Central memory CD8-positive, alpha-beta T cell (primary cell): ENCODE measurements at regions not wholly inside any gene's neighbourhood (a gene's known extent, or its start where the extent isn't known, plus 50 kb on each side); places are given as distances from the start of the nearest gene placed in this dataset.

Source experiments
- ATAC-seq: fragments of 150-1000 bp; cut with Tn5 transposase; replicated peaks from 2 replicates; pipeline ENCODE4 v1.10.0; 2022; ENCODE audit warnings: mild to moderate bottlenecking, moderate FRiP score, moderate number of reproducible peaks; ENCODE audit not compliant: poor library complexity, severe bottlenecking; ENCODE audit errors: extremely low read depth
- DNase-seq, 2 donors: peaks; one replicate each; pipeline ENCODE4 v3.0.0; 2021; ENCODE audit warnings: low spot score in 2 of 2
- H3K27ac Mint-ChIP-seq: one replicate; pipeline ENCODE4 v1.8.0; 2022; ENCODE audit warnings: low read depth, mild to moderate bottlenecking, moderate library complexity, mixed read lengths
- H3K27me3 Mint-ChIP-seq: one replicate; pipeline ENCODE4 v1.8.0; 2022; ENCODE audit warnings: mixed read lengths
- H3K36me3 Mint-ChIP-seq: one replicate; pipeline ENCODE4 v1.8.0; 2022; ENCODE audit warnings: mild to moderate bottlenecking, moderate library complexity, mixed read lengths; ENCODE audit not compliant: insufficient read depth
- H3K4me1 Mint-ChIP-seq: one replicate; pipeline ENCODE4 v1.8.0; 2022; ENCODE audit warnings: mixed read lengths
- H3K4me3 Mint-ChIP-seq: one replicate; pipeline ENCODE4 v1.8.0; 2022; ENCODE audit warnings: mild to moderate bottlenecking, moderate library complexity, mixed read lengths
- H3K9me3 Mint-ChIP-seq: one replicate; pipeline ENCODE4 v1.8.0; 2022; ENCODE audit warnings: mixed read lengths

DNA sequence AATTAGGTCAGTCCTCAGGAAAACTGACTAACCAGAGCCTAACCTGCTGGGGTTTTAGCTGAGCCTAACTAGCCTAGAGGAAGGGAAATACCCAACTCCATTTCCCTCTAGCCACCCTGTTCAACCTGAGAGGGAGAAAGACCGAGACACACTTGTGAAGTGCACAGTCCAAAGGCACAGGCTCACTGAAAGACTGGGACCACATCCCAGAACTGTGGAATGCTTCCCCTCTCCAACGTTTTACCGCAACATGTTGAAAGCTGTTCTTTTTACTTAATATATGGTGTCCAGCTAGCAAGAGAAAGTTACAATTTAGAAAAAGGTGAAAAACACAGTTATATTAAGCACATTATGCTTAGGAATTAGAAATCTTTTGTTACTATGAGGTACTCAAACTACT is 76.8 kb upstream of the SIMC1 start:
- H3K36me3 Mint-ChIP-seq: no peaks in the 10 kb centered on the region
- DNase-seq (no peak), ATAC-seq (no peak)
- no peaks in the 10 kb centered on the region for H3K9me3 Mint-ChIP-seq
- no peak overlapping the region for H3K4me3 Mint-ChIP-seq
- no peaks in the 10 kb centered on the region for H3K4me1 Mint-ChIP-seq
- peaks cover 82% of the 10 kb centered on the region for H3K27me3 Mint-ChIP-seq
- no peak overlapping the region for H3K27ac Mint-ChIP-seq

GRCh38 chr5:176162198-176162597 is 76.0 kb upstream of the SIMC1 start:
- peaks cover 82% of the 10 kb centered on the region for H3K27me3 Mint-ChIP-seq
- H3K4me1 Mint-ChIP-seq: no peaks in the 10 kb centered on the region
- ATAC-seq (no peak), DNase-seq (no peak)
- no peak overlapping the region for H3K4me3 Mint-ChIP-seq
- no peaks in the 10 kb centered on the region for H3K36me3 Mint-ChIP-seq
- H3K9me3 Mint-ChIP-seq: no peaks in the 10 kb centered on the region
- H3K27ac Mint-ChIP-seq: no peak overlapping the region

DNA sequence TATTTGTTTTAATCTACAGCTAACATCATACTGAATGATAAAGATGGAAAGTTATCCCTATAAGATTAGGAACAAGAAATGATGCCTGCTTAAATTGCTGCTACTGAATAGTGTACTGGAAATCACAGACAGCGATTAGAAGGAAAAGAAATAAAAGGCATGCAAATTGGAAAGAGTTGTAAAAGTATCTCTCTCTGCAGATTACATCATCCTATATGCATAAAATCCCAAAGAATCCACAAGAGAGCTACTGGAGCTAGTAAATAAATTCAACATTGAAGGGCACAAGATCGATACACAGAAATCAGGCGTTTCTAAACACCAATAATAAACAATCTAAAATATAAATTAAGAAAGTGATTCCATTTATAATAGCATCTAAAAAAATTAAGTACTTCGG is 75.3 kb upstream of the SIMC1 start:
- ATAC-seq: no peak
- Mint-ChIP-seq H3K9me3 (no peaks in the 10 kb centered on the region), H3K36me3 (no peaks in the 10 kb centered on the region), H3K27ac (no peak overlapping the region), H3K27me3 (peaks cover 79% of the 10 kb centered on the region), H3K4me3 (no peak overlapping the region), H3K4me1 (no peaks in the 10 kb centered on the region)
- no peak for DNase-seq

- Mint-ChIP-seq H3K36me3 (no peaks in the 10 kb centered on the region), H3K4me3 (no peak overlapping the region), H3K27me3 (peaks cover 61% of the 10 kb centered on the region), H3K9me3 (no peaks in the 10 kb centered on the region), H3K4me1 (no peaks in the 10 kb centered on the region), H3K27ac (no peak overlapping the region)
- ATAC-seq (no peak), DNase-seq (no peak)
Measured at GRCh38 chr5:176166427-176166826, 71.8 kb upstream of the SIMC1 start.

- H3K36me3 Mint-ChIP-seq: no peaks in the 10 kb centered on the region
- ATAC-seq (no peak), DNase-seq (no peak)
- no peaks in the 10 kb centered on the region for H3K4me1 Mint-ChIP-seq
- H3K4me3 Mint-ChIP-seq: no peak overlapping the region
- H3K9me3 Mint-ChIP-seq: no peaks in the 10 kb centered on the region
- H3K27ac Mint-ChIP-seq: no peak overlapping the region
- H3K27me3 Mint-ChIP-seq: peaks cover 57% of the 10 kb centered on the region
Measured at GRCh38 chr5:176167800-176168199, 70.4 kb upstream of the SIMC1 start.

- Mint-ChIP-seq H3K4me1 (no peaks in the 10 kb centered on the region), H3K9me3 (no peaks in the 10 kb centered on the region), H3K4me3 (no peak overlapping the region), H3K27ac (no peak overlapping the region), H3K36me3 (no peaks in the 10 kb centered on the region), H3K27me3 (peaks cover 57% of the 10 kb centered on the region)
- DNase-seq (no peak), ATAC-seq (no peak)
Measured at GRCh38 chr5:176169393-176170063, 68.7 kb upstream of the SIMC1 start.

- no peaks in the 10 kb centered on the region for H3K36me3 Mint-ChIP-seq
- no peaks in the 10 kb centered on the region for H3K4me1 Mint-ChIP-seq
- no peaks in the 10 kb centered on the region for H3K9me3 Mint-ChIP-seq
- peaks cover 57% of the 10 kb centered on the region for H3K27me3 Mint-ChIP-seq
- ATAC-seq: no peak
- no peak overlapping the region for H3K4me3 Mint-ChIP-seq
- H3K27ac Mint-ChIP-seq: no peak overlapping the region
- no peak for DNase-seq
Measured at GRCh38 chr5:176170084-176170483, 68.1 kb upstream of the SIMC1 start.

- Mint-ChIP-seq H3K4me1 (no peaks in the 10 kb centered on the region), H3K4me3 (no peak overlapping the region), H3K27ac (no peak overlapping the region), H3K27me3 (peaks cover 60% of the 10 kb centered on the region), H3K9me3 (no peaks in the 10 kb centered on the region), H3K36me3 (no peaks in the 10 kb centered on the region)
- ATAC-seq (no peak), DNase-seq (no peak)
Measured at GRCh38 chr5:176171171-176171760, 67.0 kb upstream of the SIMC1 start.

DNA sequence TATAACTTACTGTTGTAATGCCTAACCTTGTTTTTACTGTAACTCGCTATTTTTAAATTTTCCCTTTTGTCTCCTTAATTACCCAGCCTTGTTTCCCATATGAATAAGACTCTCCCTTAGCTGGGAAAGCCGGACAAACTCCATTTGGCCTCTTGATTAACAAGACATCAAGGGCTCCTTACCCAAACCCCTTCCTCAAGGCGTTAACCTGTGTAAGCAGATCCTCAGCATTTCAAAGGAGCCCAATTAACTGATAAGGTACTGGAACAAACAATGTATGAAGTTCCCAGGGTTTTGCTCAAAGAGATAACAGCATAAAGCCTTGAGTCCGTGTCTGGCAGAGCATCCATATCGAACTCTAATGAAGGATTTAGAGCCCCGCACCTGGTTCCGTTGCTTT is 66.0 kb upstream of the SIMC1 start:
- ATAC-seq (no peak), DNase-seq (no peak)
- Mint-ChIP-seq H3K36me3 (no peaks in the 10 kb centered on the region), H3K27me3 (peaks cover 60% of the 10 kb centered on the region), H3K27ac (no peak overlapping the region), H3K9me3 (no peaks in the 10 kb centered on the region), H3K4me1 (no peaks in the 10 kb centered on the region), H3K4me3 (no peak overlapping the region)

DNA sequence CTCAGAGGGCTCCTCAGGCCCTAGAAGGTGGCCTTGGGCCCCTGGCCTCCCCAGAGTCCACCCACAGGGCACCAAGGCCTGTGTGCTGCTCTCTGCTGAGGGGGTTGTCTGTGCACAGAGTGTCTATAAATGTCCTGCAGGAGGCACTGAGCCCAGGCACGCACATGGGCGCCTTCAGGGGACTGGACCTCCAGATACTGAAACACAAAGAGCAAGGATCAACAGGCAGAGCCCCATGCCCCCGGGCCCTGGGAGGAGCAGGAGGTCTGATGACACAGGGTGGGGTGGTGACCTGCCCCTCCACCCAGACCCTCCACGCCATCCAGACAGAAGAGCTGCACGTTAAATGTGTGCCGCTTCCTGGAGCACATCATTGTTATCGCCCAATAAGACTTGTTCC is 64.6 kb upstream of the SIMC1 start:
- no peak for DNase-seq
- H3K4me3 Mint-ChIP-seq: no peak overlapping the region
- peaks cover 64% of the 10 kb centered on the region for H3K27me3 Mint-ChIP-seq
- no peak overlapping the region for H3K27ac Mint-ChIP-seq
- no peaks in the 10 kb centered on the region for H3K4me1 Mint-ChIP-seq
- no peak for ATAC-seq
- H3K36me3 Mint-ChIP-seq: no peaks in the 10 kb centered on the region
- peaks cover 5% of the 10 kb centered on the region for H3K9me3 Mint-ChIP-seq

DNA sequence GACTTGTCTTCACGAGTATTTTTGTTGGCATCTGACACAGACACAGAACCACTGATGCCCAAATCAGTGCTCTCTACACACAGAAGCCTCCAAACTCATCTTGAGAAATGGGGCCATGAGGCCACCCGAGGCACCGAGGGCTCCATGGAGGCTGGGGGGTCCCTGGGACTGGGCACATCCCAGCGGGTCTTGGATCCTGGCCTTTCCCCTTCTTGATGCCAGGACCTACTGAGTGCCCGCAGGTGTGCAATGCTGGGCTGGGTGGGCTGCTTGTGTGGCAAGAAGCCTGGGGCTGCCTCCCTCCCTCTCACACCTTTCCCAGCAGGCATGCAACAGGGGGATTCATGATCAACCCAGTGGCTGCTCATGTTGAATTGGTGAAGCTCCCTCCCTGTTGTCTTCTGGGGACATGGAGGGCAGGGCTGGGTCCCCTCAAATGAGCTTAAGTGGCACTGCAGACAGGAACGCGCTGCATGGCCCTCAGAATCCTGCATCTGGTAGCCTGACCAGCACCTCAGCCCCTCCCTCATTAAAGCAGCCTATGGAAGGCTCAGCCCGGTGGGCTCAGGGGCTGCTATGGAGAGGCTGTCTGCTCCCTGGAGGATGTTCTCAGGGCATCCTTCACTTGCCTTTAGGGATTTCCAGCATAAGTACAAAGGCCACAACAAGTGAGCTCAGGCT is 63.7 kb upstream of the SIMC1 start:
- no peak for DNase-seq

GRCh38 chr5:176175101-176175852 is 62.9 kb upstream of the SIMC1 start:
- ATAC-seq: no peak
- H3K9me3 Mint-ChIP-seq: peaks cover 6% of the 10 kb centered on the region
- H3K27me3 Mint-ChIP-seq: peaks cover 76% of the 10 kb centered on the region
- no peaks in the 10 kb centered on the region for H3K36me3 Mint-ChIP-seq
- H3K4me1 Mint-ChIP-seq: no peaks in the 10 kb centered on the region
- no peak for DNase-seq
- no peak overlapping the region for H3K27ac Mint-ChIP-seq
- H3K4me3 Mint-ChIP-seq: no peak overlapping the region

More for the DNA sequence above, 63.7 kb upstream of the SIMC1 start:
- Mint-ChIP-seq H3K4me1 (no peaks in the 10 kb centered on the region), H3K9me3 (peaks cover 6% of the 10 kb centered on the region), H3K4me3 (no peak overlapping the region), H3K36me3 (no peaks in the 10 kb centered on the region), H3K27ac (no peak overlapping the region), H3K27me3 (peaks cover 68% of the 10 kb centered on the region)
- no peak for ATAC-seq
